Keratinocyte (primary cell): ENCODE measurements at regions not wholly inside any gene's neighbourhood (a gene's known extent, or its start where the extent isn't known, plus 50 kb on each side); places are given as distances from the start of the nearest gene placed in this dataset.

Experiments
- DNase-seq: peaks from one replicate; pipeline ENCODE4 v3.0.0-alpha.2; 2011; ENCODE audit warnings: low read depth, missing footprints, low spot score
- FAIRE-seq: peaks from 2 replicates; lab custom pipeline; 2011; peaks lifted over from hg19 to GRCh38; lab: Jason Lieb, UNC
- H2AFZ ChIP-seq: 2 replicates; pipeline ENCODE4 v1.6.0; 2012; ENCODE audit warnings: low read length, control low read depth, inconsistent platforms; ENCODE audit not compliant: control insufficient read depth
- H3K27ac ChIP-seq: 2 replicates; pipeline ENCODE4 v1.5.1; 2011; ENCODE audit warnings: low read length; ENCODE audit not compliant: control insufficient read depth, insufficient read depth
- H3K27me3 ChIP-seq: 3 replicates; pipeline ENCODE4 v1.6.0; 2011; ENCODE audit warnings: low read length; ENCODE audit not compliant: control insufficient read depth, insufficient read depth; ENCODE audit errors: extremely low read depth
- H3K36me3 ChIP-seq, 2 experiments: 2 replicates in 1 of 2; 3 replicates in 1 of 2; pipeline ENCODE4 v1.5.1; 2011; ENCODE audit warnings: low read length in 2 of 2, mild to moderate bottlenecking in 1 of 2; ENCODE audit not compliant: control insufficient read depth in 2 of 2, insufficient read depth in 2 of 2; ENCODE audit errors: extremely low read depth in 1 of 2
- H3K4me1 ChIP-seq: 3 replicates; pipeline ENCODE4 v1.5.1; 2011; ENCODE audit warnings: low read length; ENCODE audit not compliant: control insufficient read depth, insufficient read depth; ENCODE audit errors: extremely low read depth
- H3K4me2 ChIP-seq: 3 replicates; pipeline ENCODE4 v1.6.0; 2011; ENCODE audit warnings: low read depth, low read length; ENCODE audit not compliant: control insufficient read depth, insufficient read depth; ENCODE audit errors: extremely low read depth
- H3K4me3 ChIP-seq, 3 experiments: fragments of 200-600 bp in 1 of 3; sonication (generic) in 1 of 3; 2 replicates in 2 of 3; 3 replicates in 1 of 3; pipeline ENCODE4 v1.5.1; 2011 to 2016; ENCODE audit warnings: low read length in 3 of 3, mild to moderate bottlenecking in 3 of 3, control low read depth in 2 of 3, inconsistent platforms in 1 of 3, low read depth in 1 of 3, mixed read lengths in 1 of 3, mixed run types in 1 of 3, moderate library complexity in 1 of 3; ENCODE audit not compliant: control insufficient read depth in 2 of 3, insufficient read depth in 2 of 3; ENCODE audit errors: extremely low read depth in 1 of 3
- H3K79me2 ChIP-seq: 2 replicates; pipeline ENCODE4 v1.6.0; 2012; ENCODE audit warnings: low read length; ENCODE audit not compliant: control insufficient read depth, insufficient read depth
- H3K9ac ChIP-seq: 3 replicates; pipeline ENCODE4 v1.6.0; 2011; ENCODE audit warnings: low read length; ENCODE audit not compliant: control insufficient read depth, insufficient read depth; ENCODE audit errors: extremely low read depth
- H3K9me1 ChIP-seq: 3 replicates; pipeline ENCODE4 v1.6.0; 2011; ENCODE audit warnings: low read length; ENCODE audit not compliant: control insufficient read depth, insufficient read depth; ENCODE audit errors: extremely low read depth
- H3K9me3 ChIP-seq: 2 replicates; pipeline ENCODE4 v1.5.1; 2012; ENCODE audit warnings: low read depth, low read length; ENCODE audit not compliant: control insufficient read depth
- H4K20me1 ChIP-seq: 3 replicates; pipeline ENCODE4 v1.6.0; 2011; ENCODE audit warnings: low read length; ENCODE audit not compliant: control insufficient read depth, insufficient read depth; ENCODE audit errors: extremely low read depth
- CTCF ChIP-seq, 3 experiments: IDR thresholded peaks in 1 of 3; conservative IDR thresholded peaks in 1 of 3; optimal IDR thresholded peaks in 1 of 3; 2 replicates in 2 of 3; 3 replicates in 1 of 3; pipeline versions ENCODE3 to v1.5.1; 2011; ENCODE audit warnings: low read length in 3 of 3, mild to moderate bottlenecking in 3 of 3, moderate library complexity in 2 of 3, control low read depth in 1 of 3, inconsistent platforms in 1 of 3; ENCODE audit not compliant: insufficient read depth in 2 of 3; ENCODE audit errors: extremely low read depth in 1 of 3
- EZH2 ChIP-seq: IDR thresholded peaks from one replicate; pipeline ENCODE4 v1.6.1; 2012; ENCODE audit warnings: inconsistent platforms, mild to moderate bottlenecking, low read length, moderate library complexity
- dilution Hi-C: fragments of 300-500 bp; cut with MboI; formaldehyde crosslinking; loops from one replicate; pipeline ENCODE4 v1.7.0; 2020; ENCODE audit warnings: low sequenced_read_pairs; ENCODE audit not compliant: extremely low pct_ligation_motif_present

- FAIRE-seq (no peak), DNase-seq (no peak)
- no peaks in the 10 kb centered on the region for H3K4me1 ChIP-seq
- no peaks in the 10 kb centered on the region for H3K9me1 ChIP-seq
- H2AFZ ChIP-seq, result no peak overlapping the region
- H3K79me2 ChIP-seq, result no peaks in the 10 kb centered on the region
- no peaks in the 10 kb centered on the region for H3K27me3 ChIP-seq
- H4K20me1 ChIP-seq, result no peaks in the 10 kb centered on the region
- no peaks in the 10 kb centered on the region for H3K9me3 ChIP-seq
- dilution Hi-C loops, result no loop called here
- no peak overlapping the region for H3K27ac ChIP-seq
- no peak for TF ChIP-seq EZH2
- no peak for TF ChIP-seq CTCF (optimal IDR thresholded peaks at IDR 0.05 in 1 of 3, IDR thresholded peaks at IDR 0.05 in 1 of 3, conservative IDR thresholded peaks at IDR 0.05 in 1 of 3; ENCODE audit: extremely low read depth in 1 of 3, insufficient read depth in 2 of 3, low read length in 3 of 3)
- no peak overlapping the region for H3K4me2 ChIP-seq
- no peak overlapping the region for H3K4me3 ChIP-seq
- H3K36me3 ChIP-seq, result no peaks in the 10 kb centered on the region
- H3K9ac ChIP-seq, result no peak overlapping the region
Measured at GRCh38 chr18:40414155-40414754, 1540.8 kb upstream of the PIK3C3 start.

GRCh38 chr18:40413160-40413559 is 1541.9 kb upstream of the PIK3C3 start:
- Histone ChIP-seq H3K36me3 (no peaks in the 10 kb centered on the region), H4K20me1 (no peaks in the 10 kb centered on the region), H3K27me3 (no peaks in the 10 kb centered on the region), H3K79me2 (no peaks in the 10 kb centered on the region), H3K4me2 (no peak overlapping the region), H3K9me3 (no peaks in the 10 kb centered on the region), H2AFZ (no peak overlapping the region), H3K4me1 (no peaks in the 10 kb centered on the region), H3K4me3 (no peak overlapping the region), H3K27ac (no peak overlapping the region), H3K9me1 (no peaks in the 10 kb centered on the region), H3K9ac (no peak overlapping the region)
- DNase-seq (no peak), FAIRE-seq (peak; percentile 60)
- TF ChIP-seq CTCF (optimal IDR thresholded peaks at IDR 0.05 in 1 of 3, IDR thresholded peaks at IDR 0.05 in 1 of 3, conservative IDR thresholded peaks at IDR 0.05 in 1 of 3; ENCODE audit: extremely low read depth in 1 of 3, insufficient read depth in 2 of 3, low read length in 3 of 3) (peak; percentile 79 to 93 (median 82)), EZH2 (no peak)
- dilution Hi-C loops, result no loop called here
